22Rv1 (cell line): ENCODE measurements at regions not wholly inside any gene's neighbourhood (a gene's known extent, or its start where the extent isn't known, plus 50 kb on each side); places are given as distances from the start of the nearest gene placed in this dataset.

Source experiments
- ZFX ChIP-seq: fragments of 450-650 bp; IDR thresholded peaks from 2 replicates; pipeline ENCODE4 v1.6.1; 2017; ENCODE audit warnings: antibody characterized with exemption, borderline replicate concordance
- TF ChIP-seq, protein P1 (sequence below): fragments of 450-650 bp; IDR thresholded peaks from 2 replicates; pipeline ENCODE4 v1.5.1; 2017; ENCODE audit warnings: mild to moderate bottlenecking

DNA sequence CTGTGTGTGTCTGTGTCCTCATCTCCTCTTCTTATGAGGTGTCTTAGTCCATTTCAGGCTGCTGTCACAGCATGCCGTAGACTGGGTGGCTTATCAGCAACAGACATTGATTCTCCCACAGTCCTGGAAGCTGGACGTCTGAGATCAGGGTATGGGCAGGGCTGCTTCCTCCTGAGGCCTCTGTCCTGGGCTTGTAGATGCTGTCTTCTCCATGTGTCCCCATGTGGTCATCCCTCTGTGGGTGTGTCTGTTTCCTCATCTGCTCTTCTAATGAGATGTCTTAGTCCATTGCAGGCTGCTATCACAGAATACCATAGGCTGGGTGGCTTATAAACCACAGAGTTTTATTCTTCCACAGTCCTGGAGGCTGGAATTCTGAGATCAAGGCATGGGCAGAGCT, 205.0 kb upstream of the USP9Y start:
- TF ChIP-seq, protein P1, sequence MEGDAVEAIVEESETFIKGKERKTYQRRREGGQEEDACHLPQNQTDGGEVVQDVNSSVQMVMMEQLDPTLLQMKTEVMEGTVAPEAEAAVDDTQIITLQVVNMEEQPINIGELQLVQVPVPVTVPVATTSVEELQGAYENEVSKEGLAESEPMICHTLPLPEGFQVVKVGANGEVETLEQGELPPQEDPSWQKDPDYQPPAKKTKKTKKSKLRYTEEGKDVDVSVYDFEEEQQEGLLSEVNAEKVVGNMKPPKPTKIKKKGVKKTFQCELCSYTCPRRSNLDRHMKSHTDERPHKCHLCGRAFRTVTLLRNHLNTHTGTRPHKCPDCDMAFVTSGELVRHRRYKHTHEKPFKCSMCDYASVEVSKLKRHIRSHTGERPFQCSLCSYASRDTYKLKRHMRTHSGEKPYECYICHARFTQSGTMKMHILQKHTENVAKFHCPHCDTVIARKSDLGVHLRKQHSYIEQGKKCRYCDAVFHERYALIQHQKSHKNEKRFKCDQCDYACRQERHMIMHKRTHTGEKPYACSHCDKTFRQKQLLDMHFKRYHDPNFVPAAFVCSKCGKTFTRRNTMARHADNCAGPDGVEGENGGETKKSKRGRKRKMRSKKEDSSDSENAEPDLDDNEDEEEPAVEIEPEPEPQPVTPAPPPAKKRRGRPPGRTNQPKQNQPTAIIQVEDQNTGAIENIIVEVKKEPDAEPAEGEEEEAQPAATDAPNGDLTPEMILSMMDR, result no peak
- TF ChIP-seq ZFX, result no peak
